Endothelial cell of umbilical vein (primary cell): ENCODE measurements at regions not wholly inside any gene's neighbourhood (a gene's known extent, or its start where the extent isn't known, plus 50 kb on each side); places are given as distances from the start of the nearest gene placed in this dataset.

Experiments
- BruUV-seq: library from RNA; stranded (reverse); fragments of 400-500 nt; replicated peaks from 2 replicates; lab custom pipeline; 2021; lab: Mats Ljungman, UMichigan
- CTCF ChIA-PET: fragments of 300-600, 350-600 bp; sonication (Branson Sonifier 250); formaldehyde crosslinking; loops from one replicate; lab custom pipeline; 2021; ENCODE audit warnings: antibody characterized with exemption, inconsistent platforms; lab: Charles Lee
- POLR2A ChIA-PET: fragments of 300-600, 350-600 bp; sonication (Branson Sonifier 250); formaldehyde crosslinking; loops from one replicate; lab custom pipeline; 2021; ENCODE audit warnings: antibody characterized with exemption, inconsistent platforms; lab: Charles Lee
- DNase-seq: peaks from one replicate; pipeline ENCODE4 v3.0.0-alpha.2; 2011; ENCODE audit warnings: low read depth, low spot score
- FAIRE-seq: peaks from 2 replicates; lab custom pipeline; 2011; peaks lifted over from hg19 to GRCh38; lab: Jason Lieb, UNC
- H2AFZ ChIP-seq: 2 replicates; pipeline ENCODE4 v1.6.0; 2012; ENCODE audit warnings: low read depth, low read length, control low read depth, inconsistent platforms
- H3K27ac ChIP-seq: 2 replicates; pipeline ENCODE4 v1.5.1; 2011; ENCODE audit warnings: low read depth, mild to moderate bottlenecking, control low read depth, low read length, moderate library complexity; ENCODE audit not compliant: insufficient read depth
- H3K27me3 ChIP-seq, 2 experiments: 2 replicates each; pipeline versions ENCODE4 v1.6.0 to v1.6.1; 2011; ENCODE audit warnings: low read length in 2 of 2, mixed read lengths in 1 of 2; ENCODE audit not compliant: control insufficient read depth in 2 of 2, insufficient read depth in 2 of 2
- H3K36me3 ChIP-seq, 2 experiments: 2 replicates in 1 of 2; 3 replicates in 1 of 2; pipeline ENCODE4 v1.5.1; 2011; ENCODE audit warnings: low read length in 2 of 2, mild to moderate bottlenecking in 1 of 2, moderate library complexity in 1 of 2; ENCODE audit not compliant: control insufficient read depth in 2 of 2, insufficient read depth in 2 of 2; ENCODE audit errors: extremely low read depth in 1 of 2
- H3K4me1 ChIP-seq: 3 replicates; pipeline ENCODE4 v1.5.1; 2011; ENCODE audit warnings: mild to moderate bottlenecking, low read length; ENCODE audit not compliant: control insufficient read depth, insufficient read depth; ENCODE audit errors: extremely low read depth
- H3K4me2 ChIP-seq: 2 replicates; pipeline ENCODE4 v1.6.1; 2011; ENCODE audit warnings: low read length, control low read depth, mixed read lengths; ENCODE audit not compliant: insufficient read depth
- H3K4me3 ChIP-seq, 3 experiments: fragments of 200-600 bp in 1 of 3; sonication (generic), shearing (Covaris generic) in 1 of 3; replicated peaks in 1 of 3; 2 replicates each; pipeline ENCODE4 v1.5.1; 2011 to 2016; ENCODE audit warnings: control low read depth in 3 of 3, low read length in 3 of 3, mild to moderate bottlenecking in 2 of 3, inconsistent platforms in 1 of 3, low read depth in 1 of 3, moderate library complexity in 1 of 3; ENCODE audit not compliant: insufficient read depth in 1 of 3
- H3K79me2 ChIP-seq: 2 replicates; pipeline ENCODE4 v1.6.0; 2012; ENCODE audit warnings: low read length, inconsistent platforms; ENCODE audit not compliant: control insufficient read depth, insufficient read depth
- H3K9ac ChIP-seq: replicated peaks from 2 replicates; pipeline ENCODE3; 2011; ENCODE audit warnings: low read length, control low read depth; ENCODE audit not compliant: insufficient read depth; ENCODE audit errors: extremely low read depth
- H3K9me1 ChIP-seq: replicated peaks from 3 replicates; pipeline ENCODE4 v1.6.0; 2011; ENCODE audit warnings: mild to moderate bottlenecking, low read length; ENCODE audit not compliant: control insufficient read depth, insufficient read depth; ENCODE audit errors: extremely low read depth
- H3K9me3 ChIP-seq: replicated peaks from 2 replicates; pipeline ENCODE4 v1.5.1; 2012; ENCODE audit warnings: low read length, inconsistent platforms; ENCODE audit not compliant: control insufficient read depth, insufficient read depth
- H4K20me1 ChIP-seq: replicated peaks from 2 replicates; pipeline ENCODE3; 2011; ENCODE audit warnings: mild to moderate bottlenecking, low read length; ENCODE audit not compliant: control insufficient read depth, insufficient read depth; ENCODE audit errors: extremely low read depth
- EZH2 ChIP-seq: IDR thresholded peaks from 2 replicates; pipeline ENCODE4 v1.6.1; 2012; ENCODE audit warnings: borderline replicate concordance, low read depth, mild to moderate bottlenecking, moderate library complexity, low read length, inconsistent platforms; ENCODE audit not compliant: severe bottlenecking
- FOS ChIP-seq: IDR thresholded peaks from 2 replicates; pipeline ENCODE4 v1.6.1; 2011; ENCODE audit warnings: mild to moderate bottlenecking, low read length, moderate library complexity, borderline replicate concordance; ENCODE audit not compliant: insufficient read depth
- GATA2 ChIP-seq: IDR thresholded peaks from 2 replicates; pipeline ENCODE4 v1.7.0; 2011; ENCODE audit warnings: low read depth, mild to moderate bottlenecking, moderate library complexity, mixed read lengths, low read length; ENCODE audit not compliant: insufficient read length, insufficient read depth
- JUN ChIP-seq: IDR thresholded peaks from 2 replicates; pipeline ENCODE4 v1.6.1; 2011; ENCODE audit warnings: borderline replicate concordance, low read depth; ENCODE audit not compliant: insufficient read length, insufficient read depth
- MYC ChIP-seq: IDR thresholded peaks from one replicate; pipeline ENCODE4 v1.6.1; 2011; ENCODE audit warnings: mild to moderate bottlenecking, low read depth, low read length
- POLR2A ChIP-seq: IDR thresholded peaks from 2 replicates; pipeline ENCODE4 v1.6.1; 2012; ENCODE audit warnings: low read depth, mild to moderate bottlenecking, control low read depth, low read length
- POLR2AphosphoS5 ChIP-seq: IDR thresholded peaks from 2 replicates; pipeline ENCODE4 v1.6.1; 2012; ENCODE audit warnings: low read depth, mild to moderate bottlenecking, control low read depth, low read length, moderate library complexity; ENCODE audit not compliant: insufficient read depth
- dilution Hi-C: fragments of 300-500 bp; cut with MboI; formaldehyde crosslinking; loops from one replicate; pipeline ENCODE4 v1.15.0; 2019; ENCODE audit warnings: low sequenced_read_pairs; ENCODE audit not compliant: extremely low pct_ligation_motif_present
- intact Hi-C: fragments of 100-400 bp; cut with micrococcal nuclease; formaldehyde crosslinking; loops from one replicate; pipeline ENCODE4 v1.10.0; 2022
- TF ChIP-seq, protein P1 (sequence below): IDR thresholded peaks from 2 replicates; pipeline ENCODE4 v1.6.1; 2011; ENCODE audit not compliant: insufficient read depth, insufficient read length
- TF ChIP-seq, protein P2 (sequence below), 2 donors: IDR thresholded peaks; 1 replicate in 1 of 2; 2 replicates in 1 of 2; pipeline ENCODE4 v1.5.1; 2011; ENCODE audit warnings: low read length in 2 of 2, mild to moderate bottlenecking in 2 of 2, moderate library complexity in 2 of 2, control low read depth in 1 of 2, inconsistent platforms in 1 of 2, low read depth in 1 of 2; ENCODE audit not compliant: insufficient read depth in 1 of 2; ENCODE audit errors: extremely low read depth in 1 of 2

DNA sequence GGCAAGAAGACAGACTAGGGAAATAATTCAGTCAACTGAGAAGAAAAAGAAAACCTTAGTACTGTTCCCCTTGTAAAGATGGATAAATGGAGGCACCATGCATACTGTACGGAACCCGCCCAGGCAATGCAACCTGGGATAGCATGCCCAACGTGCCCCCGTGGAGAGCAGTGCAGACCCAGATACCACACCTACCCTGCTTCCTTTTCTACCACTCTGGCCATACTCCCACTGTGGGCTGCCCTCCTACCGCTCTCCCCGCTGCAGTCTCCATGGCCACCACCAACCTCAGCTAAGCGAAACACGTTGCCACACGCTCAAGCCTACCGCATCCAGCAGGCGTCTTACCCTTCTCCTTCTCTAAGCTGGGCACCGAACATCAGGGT lies 117.4 kb upstream of the SERPIND1 start:
- no TSS peak for BruUV-seq
- CTCF ChIA-PET = no interaction called here
- Histone ChIP-seq H3K4me2 (no peak overlapping the region), H3K27ac (no peak overlapping the region), H3K9ac (no peak overlapping the region), H3K9me3 (no peaks in the 10 kb centered on the region), H2AFZ (no peak overlapping the region), H3K36me3 (no peaks in the 10 kb centered on the region), H3K27me3 (peaks cover 3 to 27% of the 10 kb centered on the region in 2 experiments), H3K4me3 (no peak overlapping the region), H3K4me1 (no peaks in the 10 kb centered on the region), H4K20me1 (no peaks in the 10 kb centered on the region), H3K79me2 (no peaks in the 10 kb centered on the region), H3K9me1 (no peaks in the 10 kb centered on the region)
- dilution Hi-C loops (no loop called here), intact Hi-C loops (no loop called here)
- FAIRE-seq (no peak), DNase-seq (no peak)
- POLR2A ChIA-PET = no interaction called here
- no peak for TF ChIP-seq EZH2
- no peak for TF ChIP-seq POLR2AphosphoS5
- no peak for TF ChIP-seq POLR2A
- TF ChIP-seq, protein P1, sequence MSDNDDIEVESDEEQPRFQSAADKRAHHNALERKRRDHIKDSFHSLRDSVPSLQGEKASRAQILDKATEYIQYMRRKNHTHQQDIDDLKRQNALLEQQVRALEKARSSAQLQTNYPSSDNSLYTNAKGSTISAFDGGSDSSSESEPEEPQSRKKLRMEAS = no peak
- no peak for TF ChIP-seq FOS
- TF ChIP-seq GATA2 = no peak
- TF ChIP-seq, protein P2, sequence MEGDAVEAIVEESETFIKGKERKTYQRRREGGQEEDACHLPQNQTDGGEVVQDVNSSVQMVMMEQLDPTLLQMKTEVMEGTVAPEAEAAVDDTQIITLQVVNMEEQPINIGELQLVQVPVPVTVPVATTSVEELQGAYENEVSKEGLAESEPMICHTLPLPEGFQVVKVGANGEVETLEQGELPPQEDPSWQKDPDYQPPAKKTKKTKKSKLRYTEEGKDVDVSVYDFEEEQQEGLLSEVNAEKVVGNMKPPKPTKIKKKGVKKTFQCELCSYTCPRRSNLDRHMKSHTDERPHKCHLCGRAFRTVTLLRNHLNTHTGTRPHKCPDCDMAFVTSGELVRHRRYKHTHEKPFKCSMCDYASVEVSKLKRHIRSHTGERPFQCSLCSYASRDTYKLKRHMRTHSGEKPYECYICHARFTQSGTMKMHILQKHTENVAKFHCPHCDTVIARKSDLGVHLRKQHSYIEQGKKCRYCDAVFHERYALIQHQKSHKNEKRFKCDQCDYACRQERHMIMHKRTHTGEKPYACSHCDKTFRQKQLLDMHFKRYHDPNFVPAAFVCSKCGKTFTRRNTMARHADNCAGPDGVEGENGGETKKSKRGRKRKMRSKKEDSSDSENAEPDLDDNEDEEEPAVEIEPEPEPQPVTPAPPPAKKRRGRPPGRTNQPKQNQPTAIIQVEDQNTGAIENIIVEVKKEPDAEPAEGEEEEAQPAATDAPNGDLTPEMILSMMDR (IDR thresholded peaks at IDR 0.05; ENCODE audit: extremely low read depth in 1 of 2, insufficient read depth in 1 of 2, low read depth in 1 of 2, low read length in 2 of 2) = no peak
- no peak for TF ChIP-seq MYC
- no peak for TF ChIP-seq JUN
